ENCODE measurements at regions not wholly inside any gene's neighbourhood (a gene's known extent, or its start where the extent isn't known, plus 50 kb on each side); places are given as distances from the start of the nearest gene placed in this dataset.

GRCh38 chr3:22960105-22960984, 242.8 kb upstream of the UBE2E2 start (continued):
- TF ChIP-seq, protein P1, sequence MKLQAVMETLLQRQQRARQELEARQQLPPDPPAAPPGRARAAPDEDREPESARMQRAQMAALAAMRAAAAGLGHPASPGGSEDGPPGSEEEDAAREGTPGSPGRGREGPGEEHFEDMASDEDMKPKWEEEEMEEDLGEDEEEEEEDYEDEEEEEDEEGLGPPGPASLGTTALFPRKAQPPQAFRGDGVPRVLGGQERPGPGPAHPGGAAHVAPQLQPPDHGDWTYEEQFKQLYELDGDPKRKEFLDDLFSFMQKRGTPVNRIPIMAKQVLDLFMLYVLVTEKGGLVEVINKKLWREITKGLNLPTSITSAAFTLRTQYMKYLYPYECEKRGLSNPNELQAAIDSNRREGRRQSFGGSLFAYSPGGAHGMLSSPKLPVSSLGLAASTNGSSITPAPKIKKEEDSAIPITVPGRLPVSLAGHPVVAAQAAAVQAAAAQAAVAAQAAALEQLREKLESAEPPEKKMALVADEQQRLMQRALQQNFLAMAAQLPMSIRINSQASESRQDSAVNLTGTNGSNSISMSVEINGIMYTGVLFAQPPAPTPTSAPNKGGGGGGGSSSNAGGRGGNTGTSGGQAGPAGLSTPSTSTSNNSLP (IDR thresholded peaks at IDR 0.05; ENCODE audit: low read depth, low read length): peak; percentile 55; the same call in 1 of the 2 replicates
- no peak for TF ChIP-seq RCOR2 (CRISPR knock-in tag; IDR thresholded peaks at IDR 0.05)
- no peak for TF ChIP-seq ZNF598 (CRISPR knock-in tag; IDR thresholded peaks at IDR 0.05; ENCODE audit: borderline replicate concordance)
- no peak for TF ChIP-seq ZNF362 (CRISPR knock-in tag; IDR thresholded peaks at IDR 0.05; ENCODE audit: borderline replicate concordance)

GRCh38 chr3:22962244-22962643, 240.9 kb upstream of the UBE2E2 start:
- Histone ChIP-seq H3K27ac (ENCODE audit: extremely low read length, insufficient read depth, low read length) (no peak overlapping the region), H4K20me1 (ENCODE audit: insufficient read depth, low read length) (no peaks in the 10 kb centered on the region), H3K36me3 (replicated peaks in 1 of 2; ENCODE audit: control insufficient read depth in 1 of 2, insufficient read depth in 2 of 2, low read length in 2 of 2) (no peaks in the 10 kb centered on the region), H3K9ac (ENCODE audit: insufficient read depth, low read depth, low read length) (no peak overlapping the region), H3K4me1 (ENCODE audit: insufficient read depth, low read length) (no peaks in the 10 kb centered on the region), H2AFZ (ENCODE audit: low read length) (no peak overlapping the region), H3K4me3 (replicated peaks in 1 of 3; ENCODE audit: insufficient read depth in 1 of 3, low read depth in 2 of 3, low read length in 3 of 3) (no peak overlapping the region), H3K9me3 (ENCODE audit: low read length) (no peaks in the 10 kb centered on the region), H3K4me2 (ENCODE audit: low read depth, low read length) (no peak overlapping the region), H3K27me3 (ENCODE audit: control insufficient read depth in 1 of 2, insufficient read depth in 2 of 2, low read length in 2 of 2) (no peaks in the 10 kb centered on the region; a peak in 1 of 5 replicates), H3K79me2 (ENCODE audit: insufficient read depth, low read length) (no peaks in the 10 kb centered on the region)
- no TSS peak for BruUV-seq (replicated peaks)
- in situ Hi-C loops (cut with HindIII; ENCODE audit: extremely low pct_ligation_motif_present, low pct_unique_long_range_greater_than_20kb) (loop anchor here (25.0 kb wide), 2 partner anchors 400 to 875 kb away; no protein-coding TSS in a partner anchor), intact Hi-C loops (cut with micrococcal nuclease; ENCODE audit: unreplicated experiment) (no loop called here)
- CTCF ChIA-PET (ENCODE audit: low intra/inter-chr PET ratio, low total read pairs): no interaction called here
- ATAC-seq (no peak), DNase-seq (ENCODE audit: low spot score) (no peak), FAIRE-seq (no peak)
- WGBS (ENCODE audit: low lambda C conversion rate): 2% methylated on average over 3 of the region's 3 CpGs
- POLR2A ChIA-PET: no interaction called here
- TF ChIP-seq STAT5B (CRISPR knock-in tag; IDR thresholded peaks at IDR 0.05) (no peak), RFX1 (IDR thresholded peaks at IDR 0.05) (no peak), AKAP8 (CRISPR knock-in tag; IDR thresholded peaks at IDR 0.05) (no peak), ZMAT5 (CRISPR knock-in tag; IDR thresholded peaks at IDR 0.05; ENCODE audit: borderline replicate concordance, low read depth) (no peak), NFATC3 (CRISPR knock-in tag; IDR thresholded peaks at IDR 0.05) (no peak), KLF6 (CRISPR knock-in tag; IDR thresholded peaks at IDR 0.05) (no peak)
- TF ChIP-seq, protein P2, sequence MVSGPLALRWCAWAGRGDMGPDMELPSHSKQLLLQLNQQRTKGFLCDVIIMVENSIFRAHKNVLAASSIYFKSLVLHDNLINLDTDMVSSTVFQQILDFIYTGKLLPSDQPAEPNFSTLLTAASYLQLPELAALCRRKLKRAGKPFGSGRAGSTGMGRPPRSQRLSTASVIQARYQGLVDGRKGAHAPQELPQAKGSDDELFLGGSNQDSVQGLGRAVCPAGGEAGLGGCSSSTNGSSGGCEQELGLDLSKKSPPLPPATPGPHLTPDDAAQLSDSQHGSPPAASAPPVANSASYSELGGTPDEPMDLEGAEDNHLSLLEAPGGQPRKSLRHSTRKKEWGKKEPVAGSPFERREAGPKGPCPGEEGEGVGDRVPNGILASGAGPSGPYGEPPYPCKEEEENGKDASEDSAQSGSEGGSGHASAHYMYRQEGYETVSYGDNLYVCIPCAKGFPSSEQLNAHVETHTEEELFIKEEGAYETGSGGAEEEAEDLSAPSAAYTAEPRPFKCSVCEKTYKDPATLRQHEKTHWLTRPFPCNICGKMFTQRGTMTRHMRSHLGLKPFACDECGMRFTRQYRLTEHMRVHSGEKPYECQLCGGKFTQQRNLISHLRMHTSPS (CRISPR knock-in tag; IDR thresholded peaks at IDR 0.05; ENCODE audit: low read depth): no peak
- TF ChIP-seq, protein P3, sequence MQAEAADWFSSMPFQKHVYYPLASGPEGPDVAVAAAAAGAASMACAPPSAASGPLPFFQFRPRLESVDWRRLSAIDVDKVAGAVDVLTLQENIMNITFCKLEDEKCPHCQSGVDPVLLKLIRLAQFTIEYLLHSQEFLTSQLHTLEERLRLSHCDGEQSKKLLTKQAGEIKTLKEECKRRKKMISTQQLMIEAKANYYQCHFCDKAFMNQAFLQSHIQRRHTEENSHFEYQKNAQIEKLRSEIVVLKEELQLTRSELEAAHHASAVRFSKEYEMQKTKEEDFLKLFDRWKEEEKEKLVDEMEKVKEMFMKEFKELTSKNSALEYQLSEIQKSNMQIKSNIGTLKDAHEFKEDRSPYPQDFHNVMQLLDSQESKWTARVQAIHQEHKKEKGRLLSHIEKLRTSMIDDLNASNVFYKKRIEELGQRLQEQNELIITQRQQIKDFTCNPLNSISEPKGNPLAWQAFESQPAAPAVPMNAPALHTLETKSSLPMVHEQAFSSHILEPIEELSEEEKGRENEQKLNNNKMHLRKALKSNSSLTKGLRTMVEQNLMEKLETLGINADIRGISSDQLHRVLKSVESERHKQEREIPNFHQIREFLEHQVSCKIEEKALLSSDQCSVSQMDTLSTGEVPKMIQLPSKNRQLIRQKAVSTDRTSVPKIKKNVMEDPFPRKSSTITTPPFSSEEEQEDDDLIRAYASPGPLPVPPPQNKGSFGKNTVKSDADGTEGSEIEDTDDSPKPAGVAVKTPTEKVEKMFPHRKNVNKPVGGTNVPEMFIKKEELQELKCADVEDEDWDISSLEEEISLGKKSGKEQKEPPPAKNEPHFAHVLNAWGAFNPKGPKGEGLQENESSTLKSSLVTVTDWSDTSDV (CRISPR knock-in tag; IDR thresholded peaks at IDR 0.05): no peak

Measured in HepG2 (cell line).